CD14-positive monocyte (primary cell): ENCODE measurements at regions not wholly inside any gene's neighbourhood (a gene's known extent, or its start where the extent isn't known, plus 50 kb on each side); places are given as distances from the start of the nearest gene placed in this dataset.

Experiments
- DNase-seq, 3 donors: peaks; one replicate each; pipeline ENCODE4 v3.0.0-alpha.2; 2011 to 2022
- H2AFZ ChIP-seq: 2 replicates; pipeline ENCODE4 v1.6.0; 2012; ENCODE audit warnings: mild to moderate bottlenecking, low read depth, low read length, inconsistent platforms; ENCODE audit not compliant: insufficient read depth, poor library complexity, severe bottlenecking
- H3K27ac ChIP-seq, 2 donors: 1 replicate in 1 of 2; 2 replicates in 1 of 2; pipeline ENCODE4 v1.5.1; 2012 to 2013; ENCODE audit warnings: low read length in 2 of 2, control low read depth in 1 of 2, inconsistent platforms in 1 of 2, low read depth in 1 of 2, mild to moderate bottlenecking in 1 of 2
- H3K27me3 ChIP-seq, 2 donors: one replicate each; pipeline versions ENCODE4 v1.6.0 to v1.6.1; 2011 to 2013; ENCODE audit warnings: low read length in 2 of 2; ENCODE audit not compliant: control insufficient read depth in 2 of 2, insufficient read depth in 2 of 2
- H3K36me3 ChIP-seq, 2 donors: replicated peaks in 1 of 2; 1 replicate in 1 of 2; 2 replicates in 1 of 2; pipeline versions ENCODE4 v1.5.1 to v1.6.1; 2012 to 2013; ENCODE audit warnings: low read length in 2 of 2, control low read depth in 1 of 2, inconsistent platforms in 1 of 2, mild to moderate bottlenecking in 1 of 2; ENCODE audit not compliant: insufficient read depth in 2 of 2, control insufficient read depth in 1 of 2
- H3K4me1 ChIP-seq, 2 donors: 1 replicate in 1 of 2; 2 replicates in 1 of 2; pipeline versions ENCODE4 v1.5.1 to v1.6.1; 2012 to 2013; ENCODE audit warnings: low read length in 2 of 2, control low read depth in 1 of 2, inconsistent platforms in 1 of 2, mild to moderate bottlenecking in 1 of 2, moderate library complexity in 1 of 2; ENCODE audit not compliant: insufficient read depth in 2 of 2, control insufficient read depth in 1 of 2
- H3K4me2 ChIP-seq: replicated peaks from 2 replicates; pipeline ENCODE3; 2012; ENCODE audit warnings: low read length, moderate library complexity, mild to moderate bottlenecking; ENCODE audit not compliant: poor library complexity, severe bottlenecking; ENCODE audit errors: extremely low read depth
- H3K4me3 ChIP-seq, 3 experiments: fragments of 200-600 bp in 1 of 3; sonication (generic) in 1 of 3; replicated peaks in 1 of 3; 1 replicate in 2 of 3; 2 replicates in 1 of 3; pipeline ENCODE4 v1.5.1; 2011 to 2013; ENCODE audit warnings: low read length in 3 of 3, mild to moderate bottlenecking in 3 of 3, control low read depth in 2 of 3, low read depth in 2 of 3, inconsistent platforms in 1 of 3, moderate library complexity in 1 of 3
- H3K79me2 ChIP-seq: 2 replicates; pipeline ENCODE4 v1.6.0; 2012; ENCODE audit warnings: mild to moderate bottlenecking, control low read depth, inconsistent platforms, low read length, moderate library complexity; ENCODE audit not compliant: insufficient read depth
- H3K9ac ChIP-seq: 2 replicates; pipeline ENCODE4 v1.6.0; 2017; ENCODE audit warnings: low read length, mild to moderate bottlenecking; ENCODE audit not compliant: insufficient read depth, poor library complexity, severe bottlenecking
- H3K9me3 ChIP-seq, 2 donors: replicated peaks in 1 of 2; 1 replicate in 1 of 2; 2 replicates in 1 of 2; pipeline versions ENCODE4 v1.5.1 to v1.6.1; 2012 to 2013; ENCODE audit warnings: low read length in 2 of 2, control low read depth in 1 of 2; ENCODE audit not compliant: control insufficient read depth in 1 of 2, insufficient read depth in 1 of 2
- H4K20me1 ChIP-seq: 2 replicates; pipeline ENCODE4 v1.6.0; 2012; ENCODE audit warnings: mild to moderate bottlenecking, low read length, control low read depth, moderate library complexity; ENCODE audit not compliant: insufficient read depth
- H3K27ac Mint-ChIP-seq, 7 donors: one replicate each; pipeline ENCODE4 v1.8.0; 2020; ENCODE audit warnings: mild to moderate bottlenecking in 7 of 7, mixed read lengths in 7 of 7, moderate library complexity in 6 of 7, inconsistent platforms in 2 of 7
- H3K27me3 Mint-ChIP-seq, 3 donors: one replicate each; pipeline ENCODE4 v1.8.0; 2021 to 2022; ENCODE audit warnings: low read depth in 3 of 3, mild to moderate bottlenecking in 3 of 3, mixed read lengths in 3 of 3, moderate library complexity in 3 of 3, inconsistent platforms in 1 of 3
- H3K36me3 Mint-ChIP-seq, 2 donors: one replicate each; pipeline ENCODE4 v1.8.0; 2020; ENCODE audit warnings: mixed read lengths in 2 of 2, inconsistent platforms in 1 of 2, mild to moderate bottlenecking in 1 of 2
- H3K4me1 Mint-ChIP-seq: one replicate; pipeline ENCODE4 v1.8.0; 2020; ENCODE audit warnings: mild to moderate bottlenecking, mixed read lengths
- H3K4me3 Mint-ChIP-seq, 2 donors: one replicate each; pipeline ENCODE4 v1.8.0; 2020; ENCODE audit warnings: mild to moderate bottlenecking in 2 of 2, mixed read lengths in 2 of 2, moderate library complexity in 1 of 2
- H3K9me3 Mint-ChIP-seq, 7 donors: one replicate each; pipeline ENCODE4 v1.8.0; 2020 to 2022; ENCODE audit warnings: mixed read lengths in 7 of 7, mild to moderate bottlenecking in 6 of 7, moderate library complexity in 6 of 7, inconsistent platforms in 2 of 7
- WGBS: methylation state at CpG from one replicate; pipeline ENCODE4 v1.1.5; 2013; ENCODE audit warnings: missing lambda C conversion rate; ENCODE audit not compliant: insufficient coverage; 5-methylcytosine and 5-hydroxymethylcytosine counted together
- intact Hi-C, 2 donors: fragments of 100-400 bp; cut with micrococcal nuclease; formaldehyde crosslinking; loops; one replicate each; pipeline versions ENCODE4 v1.15.0 to v1.15.1; 2023
- TF ChIP-seq, protein P1 (sequence below): fragments of 200-600 bp; IDR thresholded peaks from one replicate; pipeline ENCODE4 v1.8.0; 2022; ENCODE audit warnings: antibody characterized with exemption, mild to moderate bottlenecking

DNA sequence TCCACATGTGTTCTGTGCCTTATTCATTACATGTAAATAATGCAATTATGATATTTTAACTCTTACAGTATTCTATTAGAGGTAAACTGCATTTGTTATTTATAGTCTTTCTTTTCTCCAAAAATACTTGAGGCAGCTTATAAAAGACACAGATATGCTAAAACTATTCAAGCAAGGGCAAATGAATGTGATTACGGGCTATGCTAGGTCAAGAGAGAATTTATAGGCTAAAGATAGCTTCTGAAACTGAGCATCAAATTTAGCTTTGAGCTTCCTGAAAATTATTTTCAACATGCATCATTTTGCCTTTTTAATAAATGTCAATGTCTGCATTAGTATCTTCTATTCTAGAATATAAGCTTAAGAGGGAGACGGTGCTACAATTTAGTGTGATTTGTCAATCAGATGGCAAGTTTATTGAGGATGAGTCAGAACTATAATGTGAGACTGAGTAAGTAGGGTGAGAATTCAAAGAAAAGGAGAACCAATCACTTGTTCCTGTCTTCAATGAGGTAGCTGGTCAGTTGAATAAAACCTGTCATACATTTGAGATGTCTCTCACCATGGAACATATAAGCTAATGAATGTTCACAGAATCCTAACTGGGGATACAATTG is 669.4 kb upstream of the CITED2 start:
- DNase-seq: peak; percentile 80 to 89 (median 87)
- no peaks in the 10 kb centered on the region for H3K36me3 ChIP-seq
- intact Hi-C loops: loop anchor here (5.0 to 10.0 kb wide), 4 partner anchors 119 to 709 kb away; no protein-coding TSS in a partner anchor
- peaks cover 55% of the 10 kb centered on the region for H3K4me1 Mint-ChIP-seq
- no peak overlapping the region for H3K4me3 ChIP-seq
- no peaks in the 10 kb centered on the region for H3K36me3 Mint-ChIP-seq
- no peak overlapping the region for H3K9ac ChIP-seq
- H3K4me2 ChIP-seq: no peak overlapping the region
- TF ChIP-seq, protein P1, sequence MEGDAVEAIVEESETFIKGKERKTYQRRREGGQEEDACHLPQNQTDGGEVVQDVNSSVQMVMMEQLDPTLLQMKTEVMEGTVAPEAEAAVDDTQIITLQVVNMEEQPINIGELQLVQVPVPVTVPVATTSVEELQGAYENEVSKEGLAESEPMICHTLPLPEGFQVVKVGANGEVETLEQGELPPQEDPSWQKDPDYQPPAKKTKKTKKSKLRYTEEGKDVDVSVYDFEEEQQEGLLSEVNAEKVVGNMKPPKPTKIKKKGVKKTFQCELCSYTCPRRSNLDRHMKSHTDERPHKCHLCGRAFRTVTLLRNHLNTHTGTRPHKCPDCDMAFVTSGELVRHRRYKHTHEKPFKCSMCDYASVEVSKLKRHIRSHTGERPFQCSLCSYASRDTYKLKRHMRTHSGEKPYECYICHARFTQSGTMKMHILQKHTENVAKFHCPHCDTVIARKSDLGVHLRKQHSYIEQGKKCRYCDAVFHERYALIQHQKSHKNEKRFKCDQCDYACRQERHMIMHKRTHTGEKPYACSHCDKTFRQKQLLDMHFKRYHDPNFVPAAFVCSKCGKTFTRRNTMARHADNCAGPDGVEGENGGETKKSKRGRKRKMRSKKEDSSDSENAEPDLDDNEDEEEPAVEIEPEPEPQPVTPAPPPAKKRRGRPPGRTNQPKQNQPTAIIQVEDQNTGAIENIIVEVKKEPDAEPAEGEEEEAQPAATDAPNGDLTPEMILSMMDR: no peak
- no peaks in the 10 kb centered on the region for H3K27me3 Mint-ChIP-seq
- H3K9me3 ChIP-seq: no peaks in the 10 kb centered on the region
- peak overlapping the region in 1 of 2 donors; percentile 63 for H3K27ac ChIP-seq
- peak overlapping the region in 6 of 7 donors; percentile 62 to 88 (median 84) for H3K27ac Mint-ChIP-seq
- peaks cover 45 to 66% of the 10 kb centered on the region in 2 donors for H3K4me1 ChIP-seq
- no peaks in the 10 kb centered on the region for H3K79me2 ChIP-seq
- H3K9me3 Mint-ChIP-seq: peaks cover 0 to 5% (median 0%) of the 10 kb centered on the region in 7 donors
- H3K27me3 ChIP-seq: no peaks in the 10 kb centered on the region
- no CpG with 5 or more reads among the region's 2 CpGs for WGBS
- no peaks in the 10 kb centered on the region for H4K20me1 ChIP-seq
- no peak overlapping the region for H2AFZ ChIP-seq
- H3K4me3 Mint-ChIP-seq: no peak overlapping the region

DNA sequence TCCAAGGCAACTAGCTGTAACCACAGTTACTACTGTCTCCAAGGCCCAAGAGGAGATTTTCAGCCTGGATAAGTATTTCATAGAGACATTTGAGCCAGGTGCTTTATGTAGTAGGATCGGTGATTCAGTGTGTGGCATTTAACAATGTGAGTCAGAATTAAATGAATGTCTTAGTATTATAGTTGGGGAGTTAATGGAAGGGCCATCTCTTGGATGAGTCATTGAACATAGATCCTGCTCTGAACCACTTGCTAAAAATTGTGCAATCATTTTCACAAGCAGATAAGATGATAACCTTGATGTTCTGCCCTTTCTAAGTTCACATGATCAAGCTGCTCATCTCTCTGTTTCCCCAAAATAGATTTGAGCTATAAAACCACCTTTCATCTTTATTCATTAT is 668.9 kb upstream of the CITED2 start:
- TF ChIP-seq, protein P1: no peak
- Histone ChIP-seq H4K20me1 (no peaks in the 10 kb centered on the region), H3K4me3 (no peak overlapping the region), H3K4me2 (no peak overlapping the region), H3K36me3 (no peaks in the 10 kb centered on the region), H3K27me3 (no peaks in the 10 kb centered on the region), H2AFZ (no peak overlapping the region), H3K27ac (peak overlapping the region in 1 of 2 donors; percentile 63), H3K4me1 (peaks cover 51 to 71% of the 10 kb centered on the region in 2 donors), H3K9ac (no peak overlapping the region), H3K79me2 (no peaks in the 10 kb centered on the region), H3K9me3 (no peaks in the 10 kb centered on the region)
- Mint-ChIP-seq H3K9me3 (peaks cover 0 to 5% (median 0%) of the 10 kb centered on the region in 7 donors), H3K4me3 (no peak overlapping the region), H3K27me3 (no peaks in the 10 kb centered on the region), H3K36me3 (no peaks in the 10 kb centered on the region), H3K4me1 (peaks cover 59% of the 10 kb centered on the region), H3K27ac (peak overlapping the region in 6 of 7 donors; percentile 37 to 88 (median 76))
- intact Hi-C loops: loop anchor here (5.0 to 10.0 kb wide), 4 partner anchors 119 to 709 kb away; no protein-coding TSS in a partner anchor
- peak; percentile 74 to 91 (median 82) for DNase-seq
- WGBS: 50% methylated on average over 1 of the region's 1 CpG
